Hematopoietic multipotent progenitor cell treated with erythropoietin and hydrocortisone succinate and interleukin-3 and kit ligand, for 8 days (in vitro differentiated cells): ENCODE measurements at regions not wholly inside any gene's neighbourhood (a gene's known extent, or its start where the extent isn't known, plus 50 kb on each side); places are given as distances from the start of the nearest gene placed in this dataset.

Source experiments
- DNase-seq: peaks from one replicate; pipeline ENCODE4 v3.0.0-alpha.2; 2015

- DNase-seq = no peak
Measured at GRCh38 chr4:156710365-156711192, 261.0 kb downstream of the PDGFC start.

GRCh38 chr4:156705311-156705710 is 266.3 kb downstream of the PDGFC start:
- no peak for DNase-seq

GRCh38 chr4:156695163-156695562 is 276.4 kb downstream of the PDGFC start:
- no peak for DNase-seq

- DNase-seq = no peak
Measured at GRCh38 chr4:156694413-156694812, 277.2 kb downstream of the PDGFC start.

GRCh38 chr4:156693557-156693956 is 278.0 kb downstream of the PDGFC start:
- DNase-seq = no peak

- no peak for DNase-seq
Measured at GRCh38 chr4:156692016-156692415, 279.6 kb downstream of the PDGFC start.

GRCh38 chr4:156690572-156690971 is 281.0 kb downstream of the PDGFC start:
- DNase-seq = no peak

GRCh38 chr4:156686120-156686519 is 285.5 kb downstream of the PDGFC start:
- DNase-seq = no peak

GRCh38 chr4:156685308-156685707 is 286.3 kb downstream of the PDGFC start:
- DNase-seq = no peak

- no peak for DNase-seq
Measured at GRCh38 chr4:156677656-156678055, 293.9 kb downstream of the PDGFC start.

- DNase-seq = peak; percentile 26
Measured at GRCh38 chr4:156677131-156677531, 294.5 kb downstream of the PDGFC start.

GRCh38 chr4:156676116-156676851 is 295.3 kb downstream of the PDGFC start:
- DNase-seq = no peak

- DNase-seq = no peak
Measured at GRCh38 chr4:156673483-156673882, 298.1 kb downstream of the PDGFC start.

- no peak for DNase-seq
Measured at GRCh38 chr4:156672492-156673305, 298.9 kb downstream of the PDGFC start.

- DNase-seq = no peak
Measured at GRCh38 chr4:156665780-156666366, 305.7 kb downstream of the PDGFC start.

GRCh38 chr4:156663663-156664062 is 307.9 kb downstream of the PDGFC start:
- DNase-seq = no peak

GRCh38 chr4:156662921-156663320 is 308.7 kb downstream of the PDGFC start:
- DNase-seq = no peak

- no peak for DNase-seq
Measured at GRCh38 chr4:156661555-156661954, 310.0 kb downstream of the PDGFC start.

- no peak for DNase-seq
Measured at GRCh38 chr4:156660465-156660864, 311.1 kb downstream of the PDGFC start.

- no peak for DNase-seq
Measured at GRCh38 chr4:156659983-156660382, 311.6 kb downstream of the PDGFC start.

- DNase-seq = no peak
Measured at GRCh38 chr4:156659570-156659969, 312.0 kb downstream of the PDGFC start.

- no peak for DNase-seq
Measured at GRCh38 chr4:156656896-156657295, 314.7 kb downstream of the PDGFC start.

- DNase-seq = no peak
Measured at GRCh38 chr4:156654410-156654809, 317.2 kb downstream of the PDGFC start.
